ELF-1 (cell line): ENCODE measurements at regions not wholly inside any gene's neighbourhood (a gene's known extent, or its start where the extent isn't known, plus 50 kb on each side); places are given as distances from the start of the nearest gene placed in this dataset.

Experiments
- DNase-seq: peaks from one replicate; pipeline ENCODE4 v3.0.0-alpha.2; 2016; ENCODE audit warnings: low read depth, low spot score

- DNase-seq: no peak
These were observed 154.1 kb downstream of the TRIM29 start for GRCh38 chr11:119983816-119984215.

- no peak for DNase-seq
These were observed 154.6 kb downstream of the TRIM29 start for GRCh38 chr11:119983240-119983732.

GRCh38 chr11:119982517-119983239 lies 155.2 kb downstream of the TRIM29 start:
- no peak for DNase-seq

- no peak for DNase-seq
These were observed 157.5 kb downstream of the TRIM29 start for GRCh38 chr11:119980431-119980830.

GRCh38 chr11:119979701-119980100 lies 158.2 kb downstream of the TRIM29 start:
- no peak for DNase-seq

- no peak for DNase-seq
These were observed 159.2 kb downstream of the TRIM29 start for GRCh38 chr11:119978696-119979095.

GRCh38 chr11:119977881-119978280 lies 160.0 kb downstream of the TRIM29 start:
- DNase-seq: no peak

- DNase-seq: no peak
These were observed 160.4 kb downstream of the TRIM29 start for GRCh38 chr11:119977561-119977860.

- DNase-seq: no peak
These were observed 160.9 kb downstream of the TRIM29 start for GRCh38 chr11:119976805-119977560.

GRCh38 chr11:119975561-119976152 lies 162.3 kb downstream of the TRIM29 start:
- peak; percentile 87 for DNase-seq

- DNase-seq: no peak
These were observed 163.4 kb downstream of the TRIM29 start for GRCh38 chr11:119974467-119974866.

- DNase-seq: peak; percentile 52
These were observed 163.9 kb downstream of the TRIM29 start for GRCh38 chr11:119974051-119974450.

- no peak for DNase-seq
These were observed 165.6 kb downstream of the TRIM29 start for GRCh38 chr11:119972281-119972680.

- peak; percentile 32 for DNase-seq
These were observed 167.2 kb downstream of the TRIM29 start for GRCh38 chr11:119970555-119971304.

GRCh38 chr11:119964136-119965025 lies 173.5 kb downstream of the TRIM29 start:
- DNase-seq: peak; percentile 98

GRCh38 chr11:119957951-119958350 lies 180.0 kb downstream of the TRIM29 start:
- no peak for DNase-seq

- DNase-seq: no peak
These were observed 185.5 kb downstream of the TRIM29 start for GRCh38 chr11:119952441-119952840.

- DNase-seq: no peak
These were observed 194.6 kb downstream of the TRIM29 start for GRCh38 chr11:119943298-119943655.

GRCh38 chr11:119942583-119943297 lies 195.2 kb downstream of the TRIM29 start:
- DNase-seq: no peak

- peak; percentile 33 for DNase-seq
These were observed 196.1 kb downstream of the TRIM29 start for GRCh38 chr11:119941636-119942411.
